Endothelial cell of umbilical vein (primary cell): ENCODE measurements at regions not wholly inside any gene's neighbourhood (a gene's known extent, or its start where the extent isn't known, plus 50 kb on each side); places are given as distances from the start of the nearest gene placed in this dataset.

Experiments used
- BruUV-seq: library from RNA; stranded (reverse); fragments of 400-500 nt; replicated peaks from 2 replicates; lab custom pipeline; 2021; lab: Mats Ljungman, UMichigan
- CTCF ChIA-PET: fragments of 300-600, 350-600 bp; sonication (Branson Sonifier 250); formaldehyde crosslinking; loops from one replicate; lab custom pipeline; 2021; ENCODE audit warnings: antibody characterized with exemption, inconsistent platforms; lab: Charles Lee
- POLR2A ChIA-PET: fragments of 300-600, 350-600 bp; sonication (Branson Sonifier 250); formaldehyde crosslinking; loops from one replicate; lab custom pipeline; 2021; ENCODE audit warnings: antibody characterized with exemption, inconsistent platforms; lab: Charles Lee
- DNase-seq: peaks from one replicate; pipeline ENCODE4 v3.0.0-alpha.2; 2011; ENCODE audit warnings: low read depth, low spot score
- FAIRE-seq: peaks from 2 replicates; lab custom pipeline; 2011; peaks lifted over from hg19 to GRCh38; lab: Jason Lieb, UNC
- H2AFZ ChIP-seq: 2 replicates; pipeline ENCODE4 v1.6.0; 2012; ENCODE audit warnings: low read depth, low read length, control low read depth, inconsistent platforms
- H3K27ac ChIP-seq: 2 replicates; pipeline ENCODE4 v1.5.1; 2011; ENCODE audit warnings: low read depth, mild to moderate bottlenecking, control low read depth, low read length, moderate library complexity; ENCODE audit not compliant: insufficient read depth
- H3K27me3 ChIP-seq, 2 experiments: 2 replicates each; pipeline versions ENCODE4 v1.6.0 to v1.6.1; 2011; ENCODE audit warnings: low read length in 2 of 2, mixed read lengths in 1 of 2; ENCODE audit not compliant: control insufficient read depth in 2 of 2, insufficient read depth in 2 of 2
- H3K36me3 ChIP-seq, 2 experiments: 2 replicates in 1 of 2; 3 replicates in 1 of 2; pipeline ENCODE4 v1.5.1; 2011; ENCODE audit warnings: low read length in 2 of 2, mild to moderate bottlenecking in 1 of 2, moderate library complexity in 1 of 2; ENCODE audit not compliant: control insufficient read depth in 2 of 2, insufficient read depth in 2 of 2; ENCODE audit errors: extremely low read depth in 1 of 2
- H3K4me1 ChIP-seq: 3 replicates; pipeline ENCODE4 v1.5.1; 2011; ENCODE audit warnings: mild to moderate bottlenecking, low read length; ENCODE audit not compliant: control insufficient read depth, insufficient read depth; ENCODE audit errors: extremely low read depth
- H3K4me2 ChIP-seq: 2 replicates; pipeline ENCODE4 v1.6.1; 2011; ENCODE audit warnings: low read length, control low read depth, mixed read lengths; ENCODE audit not compliant: insufficient read depth
- H3K4me3 ChIP-seq, 3 experiments: fragments of 200-600 bp in 1 of 3; sonication (generic), shearing (Covaris generic) in 1 of 3; replicated peaks in 1 of 3; 2 replicates each; pipeline ENCODE4 v1.5.1; 2011 to 2016; ENCODE audit warnings: control low read depth in 3 of 3, low read length in 3 of 3, mild to moderate bottlenecking in 2 of 3, inconsistent platforms in 1 of 3, low read depth in 1 of 3, moderate library complexity in 1 of 3; ENCODE audit not compliant: insufficient read depth in 1 of 3
- H3K79me2 ChIP-seq: 2 replicates; pipeline ENCODE4 v1.6.0; 2012; ENCODE audit warnings: low read length, inconsistent platforms; ENCODE audit not compliant: control insufficient read depth, insufficient read depth
- H3K9ac ChIP-seq: replicated peaks from 2 replicates; pipeline ENCODE3; 2011; ENCODE audit warnings: low read length, control low read depth; ENCODE audit not compliant: insufficient read depth; ENCODE audit errors: extremely low read depth
- H3K9me1 ChIP-seq: replicated peaks from 3 replicates; pipeline ENCODE4 v1.6.0; 2011; ENCODE audit warnings: mild to moderate bottlenecking, low read length; ENCODE audit not compliant: control insufficient read depth, insufficient read depth; ENCODE audit errors: extremely low read depth
- H3K9me3 ChIP-seq: replicated peaks from 2 replicates; pipeline ENCODE4 v1.5.1; 2012; ENCODE audit warnings: low read length, inconsistent platforms; ENCODE audit not compliant: control insufficient read depth, insufficient read depth
- H4K20me1 ChIP-seq: replicated peaks from 2 replicates; pipeline ENCODE3; 2011; ENCODE audit warnings: mild to moderate bottlenecking, low read length; ENCODE audit not compliant: control insufficient read depth, insufficient read depth; ENCODE audit errors: extremely low read depth
- CTCF ChIP-seq, 2 donors: IDR thresholded peaks; 1 replicate in 1 of 2; 2 replicates in 1 of 2; pipeline ENCODE4 v1.5.1; 2011; ENCODE audit warnings: low read length in 2 of 2, mild to moderate bottlenecking in 2 of 2, moderate library complexity in 2 of 2, control low read depth in 1 of 2, inconsistent platforms in 1 of 2, low read depth in 1 of 2; ENCODE audit not compliant: insufficient read depth in 1 of 2; ENCODE audit errors: extremely low read depth in 1 of 2
- EZH2 ChIP-seq: IDR thresholded peaks from 2 replicates; pipeline ENCODE4 v1.6.1; 2012; ENCODE audit warnings: borderline replicate concordance, low read depth, mild to moderate bottlenecking, moderate library complexity, low read length, inconsistent platforms; ENCODE audit not compliant: severe bottlenecking
- FOS ChIP-seq: IDR thresholded peaks from 2 replicates; pipeline ENCODE4 v1.6.1; 2011; ENCODE audit warnings: mild to moderate bottlenecking, low read length, moderate library complexity, borderline replicate concordance; ENCODE audit not compliant: insufficient read depth
- GATA2 ChIP-seq: IDR thresholded peaks from 2 replicates; pipeline ENCODE4 v1.7.0; 2011; ENCODE audit warnings: low read depth, mild to moderate bottlenecking, moderate library complexity, mixed read lengths, low read length; ENCODE audit not compliant: insufficient read length, insufficient read depth
- JUN ChIP-seq: IDR thresholded peaks from 2 replicates; pipeline ENCODE4 v1.6.1; 2011; ENCODE audit warnings: borderline replicate concordance, low read depth; ENCODE audit not compliant: insufficient read length, insufficient read depth
- MAX ChIP-seq: IDR thresholded peaks from 2 replicates; pipeline ENCODE4 v1.6.1; 2011; ENCODE audit not compliant: insufficient read depth, insufficient read length
- MYC ChIP-seq: IDR thresholded peaks from one replicate; pipeline ENCODE4 v1.6.1; 2011; ENCODE audit warnings: mild to moderate bottlenecking, low read depth, low read length
- POLR2A ChIP-seq: IDR thresholded peaks from 2 replicates; pipeline ENCODE4 v1.6.1; 2012; ENCODE audit warnings: low read depth, mild to moderate bottlenecking, control low read depth, low read length
- POLR2AphosphoS5 ChIP-seq: IDR thresholded peaks from 2 replicates; pipeline ENCODE4 v1.6.1; 2012; ENCODE audit warnings: low read depth, mild to moderate bottlenecking, control low read depth, low read length, moderate library complexity; ENCODE audit not compliant: insufficient read depth
- dilution Hi-C: fragments of 300-500 bp; cut with MboI; formaldehyde crosslinking; loops from one replicate; pipeline ENCODE4 v1.15.0; 2019; ENCODE audit warnings: low sequenced_read_pairs; ENCODE audit not compliant: extremely low pct_ligation_motif_present
- intact Hi-C: fragments of 100-400 bp; cut with micrococcal nuclease; formaldehyde crosslinking; loops from one replicate; pipeline ENCODE4 v1.10.0; 2022

- no peak overlapping the region for H3K27ac ChIP-seq
- H3K9me1 ChIP-seq, result no peaks in the 10 kb centered on the region
- H3K9me3 ChIP-seq, result no peaks in the 10 kb centered on the region
- dilution Hi-C loops, result no loop called here
- no peak overlapping the region for H3K4me2 ChIP-seq
- no peak overlapping the region for H3K9ac ChIP-seq
- CTCF ChIA-PET, result no interaction called here
- no peaks in the 10 kb centered on the region for H4K20me1 ChIP-seq
- DNase-seq, result no peak
- peaks cover 38% of the 10 kb centered on the region for H3K4me1 ChIP-seq
- intact Hi-C loops, result loop anchor here (5.0 to 10.0 kb wide), 5 partner anchors 243 to 1023 kb away; partner anchors contain the start of genes MKKS and SLX4IP
- no peak overlapping the region for H2AFZ ChIP-seq
- H3K27me3 ChIP-seq, result no peaks in the 10 kb centered on the region
- FAIRE-seq, result no peak
- BruUV-seq, result no TSS peak
- POLR2A ChIA-PET, result no interaction called here
- TF ChIP-seq MAX, result no peak
- no peak overlapping the region for H3K4me3 ChIP-seq
- no peaks in the 10 kb centered on the region for H3K79me2 ChIP-seq
- no peaks in the 10 kb centered on the region for H3K36me3 ChIP-seq
Observed at GRCh38 chr20:11457488-11457887, 460.2 kb upstream of the BTBD3 start.

- Histone ChIP-seq H2AFZ (peak overlapping the region; percentile 45), H3K27me3 (no peaks in the 10 kb centered on the region), H3K27ac (no peak overlapping the region), H3K9ac (no peak overlapping the region), H3K36me3 (no peaks in the 10 kb centered on the region), H3K4me2 (no peak overlapping the region), H3K4me3 (no peak overlapping the region), H3K4me1 (peaks cover 22% of the 10 kb centered on the region), H3K9me1 (no peaks in the 10 kb centered on the region), H3K79me2 (no peaks in the 10 kb centered on the region), H4K20me1 (no peaks in the 10 kb centered on the region), H3K9me3 (no peaks in the 10 kb centered on the region)
- DNase-seq (no peak), FAIRE-seq (peak; percentile 4)
- dilution Hi-C loops, result no loop called here
- no peak for TF ChIP-seq CTCF (IDR thresholded peaks at IDR 0.05; ENCODE audit: extremely low read depth in 1 of 2, insufficient read depth in 1 of 2, low read depth in 1 of 2, low read length in 2 of 2)
- TF ChIP-seq FOS, result no peak
- no peak for TF ChIP-seq EZH2
- TF ChIP-seq MAX, result no peak
- TF ChIP-seq JUN, result no peak
- TF ChIP-seq POLR2AphosphoS5, result no peak
- no peak for TF ChIP-seq POLR2A
- TF ChIP-seq GATA2, result no peak
- TF ChIP-seq MYC, result no peak
- CTCF ChIA-PET, result interaction anchor here (1.3 to 2.0 kb wide), 2 partner anchors 10 to 11 kb away, joined by 3 to 7 read pairs; no protein-coding TSS in a partner anchor
- intact Hi-C loops, result loop anchor here (5.0 to 10.0 kb wide), 5 partner anchors 244 to 1024 kb away; partner anchors contain the start of genes MKKS and SLX4IP
- no TSS peak for BruUV-seq
- POLR2A ChIA-PET, result no interaction called here
Observed at GRCh38 chr20:11459090-11459890, 458.4 kb upstream of the BTBD3 start.
